BJ (cell line): ENCODE measurements at regions not wholly inside any gene's neighbourhood (a gene's known extent, or its start where the extent isn't known, plus 50 kb on each side); places are given as distances from the start of the nearest gene placed in this dataset.
A peak's percentile ranks its signal among the peaks of the same experiment; 100 is the strongest.

Source experiments
- CTCF ChIA-PET: fragments of 350-600 bp; formaldehyde crosslinking; extraction: SDS; loops from one replicate; lab custom pipeline; 2021; ENCODE audit warnings: antibody characterized with exemption, inconsistent platforms; lab: Yijun Ruan, JAX
- POLR2A ChIA-PET: fragments of 300-600 bp; sonication (Branson Sonifier 250); formaldehyde crosslinking; extraction: SDS; loops from one replicate; lab custom pipeline; 2021; ENCODE audit warnings: antibody characterized with exemption; lab: Charles Lee
- DNase-seq: peaks from one replicate; pipeline ENCODE4 v3.0.0-alpha.2; 2011; ENCODE audit warnings: low read depth
- H3K27me3 ChIP-seq: 2 replicates; pipeline ENCODE4 v1.6.0; 2011; ENCODE audit warnings: low read length; ENCODE audit not compliant: control insufficient read depth, insufficient read depth
- H3K36me3 ChIP-seq: 2 replicates; pipeline ENCODE4 v1.5.1; 2011; ENCODE audit warnings: low read length; ENCODE audit not compliant: control insufficient read depth, insufficient read depth
- H3K4me3 ChIP-seq: 2 replicates; pipeline ENCODE4 v1.5.1; 2011; ENCODE audit warnings: low read depth, mild to moderate bottlenecking, control low read depth, low read length
- TF ChIP-seq, protein P1 (sequence below): IDR thresholded peaks from 2 replicates; pipeline ENCODE4 v1.5.1; 2011; ENCODE audit warnings: low read depth, mild to moderate bottlenecking, control low read depth, inconsistent platforms, low read length, moderate library complexity; ENCODE audit not compliant: insufficient read depth

GRCh38 chr14:60349663-60350365, 100.8 kb downstream of the PPM1A start:
- Histone ChIP-seq H3K27me3 (no peaks in the 10 kb centered on the region; the same call in 1 of the 2 replicates), H3K36me3 (no peaks in the 10 kb centered on the region), H3K4me3 (no peak overlapping the region)
- DNase-seq: no peak
- ChIA-PET CTCF (interaction anchor here (0.6 to 4.2 kb wide), 22 partner anchors 10 to 940 kb away, joined by 3 to 25 read pairs (median 3); partner anchors contain the start of gene PPM1A), POLR2A (no interaction called here)
- TF ChIP-seq, protein P1, sequence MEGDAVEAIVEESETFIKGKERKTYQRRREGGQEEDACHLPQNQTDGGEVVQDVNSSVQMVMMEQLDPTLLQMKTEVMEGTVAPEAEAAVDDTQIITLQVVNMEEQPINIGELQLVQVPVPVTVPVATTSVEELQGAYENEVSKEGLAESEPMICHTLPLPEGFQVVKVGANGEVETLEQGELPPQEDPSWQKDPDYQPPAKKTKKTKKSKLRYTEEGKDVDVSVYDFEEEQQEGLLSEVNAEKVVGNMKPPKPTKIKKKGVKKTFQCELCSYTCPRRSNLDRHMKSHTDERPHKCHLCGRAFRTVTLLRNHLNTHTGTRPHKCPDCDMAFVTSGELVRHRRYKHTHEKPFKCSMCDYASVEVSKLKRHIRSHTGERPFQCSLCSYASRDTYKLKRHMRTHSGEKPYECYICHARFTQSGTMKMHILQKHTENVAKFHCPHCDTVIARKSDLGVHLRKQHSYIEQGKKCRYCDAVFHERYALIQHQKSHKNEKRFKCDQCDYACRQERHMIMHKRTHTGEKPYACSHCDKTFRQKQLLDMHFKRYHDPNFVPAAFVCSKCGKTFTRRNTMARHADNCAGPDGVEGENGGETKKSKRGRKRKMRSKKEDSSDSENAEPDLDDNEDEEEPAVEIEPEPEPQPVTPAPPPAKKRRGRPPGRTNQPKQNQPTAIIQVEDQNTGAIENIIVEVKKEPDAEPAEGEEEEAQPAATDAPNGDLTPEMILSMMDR: peak; percentile 50

- H3K36me3 ChIP-seq: no peaks in the 10 kb centered on the region
- ChIA-PET CTCF (interaction anchor here (0.6 to 4.2 kb wide), 21 partner anchors 10 to 939 kb away, joined by 3 to 25 read pairs (median 3); partner anchors contain the start of gene PPM1A), POLR2A (no interaction called here)
- no peak overlapping the region for H3K4me3 ChIP-seq
- TF ChIP-seq, protein P1: no peak
- no peaks in the 10 kb centered on the region; the same call in none of the 2 replicates for H3K27me3 ChIP-seq
- DNase-seq: no peak
Measured at GRCh38 chr14:60350366-60350720, 101.3 kb downstream of the PPM1A start.

DNA sequence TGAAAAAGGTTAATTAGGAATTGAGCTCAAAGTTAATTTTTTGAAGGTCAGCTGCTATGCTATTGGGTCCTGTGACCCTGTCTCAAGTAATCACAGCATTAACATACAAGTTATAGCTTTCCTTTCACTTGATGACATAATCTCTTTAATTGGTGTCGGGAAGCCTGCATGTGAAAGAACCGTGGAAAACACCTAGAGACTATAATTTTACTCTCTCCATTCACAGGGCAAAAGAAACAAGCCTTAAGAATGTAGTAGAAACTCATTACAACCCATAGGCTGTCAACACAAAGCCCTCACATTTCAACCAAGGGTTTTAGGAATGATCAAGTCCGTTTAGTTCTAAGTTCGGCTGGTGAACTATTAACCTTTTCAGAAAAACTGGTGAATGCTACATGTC, 104.4 kb downstream of the PPM1A start:
- Histone ChIP-seq H3K36me3 (no peaks in the 10 kb centered on the region), H3K27me3 (no peaks in the 10 kb centered on the region; the same call in none of the 2 replicates), H3K4me3 (no peak overlapping the region)
- TF ChIP-seq, protein P1: no peak
- no peak for DNase-seq
- ChIA-PET CTCF (interaction anchor here (0.6 to 1.0 kb wide), 2 partner anchors 19 to 209 kb away, joined by 3 read pairs; no protein-coding TSS in a partner anchor), POLR2A (no interaction called here)

GRCh38 chr14:60355768-60356167, 106.7 kb downstream of the PPM1A start:
- Histone ChIP-seq H3K27me3 (no peaks in the 10 kb centered on the region; the same call in none of the 2 replicates), H3K36me3 (no peaks in the 10 kb centered on the region), H3K4me3 (no peak overlapping the region)
- no peak for DNase-seq
- POLR2A ChIA-PET: no interaction called here
- TF ChIP-seq, protein P1: no peak
- CTCF ChIA-PET: no interaction called here

GRCh38 chr14:60356386-60356785, 107.4 kb downstream of the PPM1A start:
- no peaks in the 10 kb centered on the region for H3K36me3 ChIP-seq
- TF ChIP-seq, protein P1: no peak
- ChIA-PET CTCF (no interaction called here), POLR2A (no interaction called here)
- H3K27me3 ChIP-seq: no peaks in the 10 kb centered on the region; the same call in none of the 2 replicates
- no peak overlapping the region for H3K4me3 ChIP-seq
- DNase-seq: no peak
